AG10803 (cell line): ENCODE measurements at regions not wholly inside any gene's neighbourhood (a gene's known extent, or its start where the extent isn't known, plus 50 kb on each side); places are given as distances from the start of the nearest gene placed in this dataset.

Source experiments
- DNase-seq: peaks from one replicate; pipeline ENCODE4 v3.0.0; 2010; ENCODE audit warnings: low read depth
- H3K4me3 ChIP-seq: 2 replicates; pipeline ENCODE4 v1.5.1; 2011; ENCODE audit warnings: mild to moderate bottlenecking, low read length, control low read depth
- TF ChIP-seq, protein P1 (sequence below): conservative IDR thresholded peaks from 2 replicates; pipeline ENCODE4 v1.5.1; 2011; ENCODE audit warnings: mild to moderate bottlenecking, low read length, control low read depth, inconsistent platforms

DNA sequence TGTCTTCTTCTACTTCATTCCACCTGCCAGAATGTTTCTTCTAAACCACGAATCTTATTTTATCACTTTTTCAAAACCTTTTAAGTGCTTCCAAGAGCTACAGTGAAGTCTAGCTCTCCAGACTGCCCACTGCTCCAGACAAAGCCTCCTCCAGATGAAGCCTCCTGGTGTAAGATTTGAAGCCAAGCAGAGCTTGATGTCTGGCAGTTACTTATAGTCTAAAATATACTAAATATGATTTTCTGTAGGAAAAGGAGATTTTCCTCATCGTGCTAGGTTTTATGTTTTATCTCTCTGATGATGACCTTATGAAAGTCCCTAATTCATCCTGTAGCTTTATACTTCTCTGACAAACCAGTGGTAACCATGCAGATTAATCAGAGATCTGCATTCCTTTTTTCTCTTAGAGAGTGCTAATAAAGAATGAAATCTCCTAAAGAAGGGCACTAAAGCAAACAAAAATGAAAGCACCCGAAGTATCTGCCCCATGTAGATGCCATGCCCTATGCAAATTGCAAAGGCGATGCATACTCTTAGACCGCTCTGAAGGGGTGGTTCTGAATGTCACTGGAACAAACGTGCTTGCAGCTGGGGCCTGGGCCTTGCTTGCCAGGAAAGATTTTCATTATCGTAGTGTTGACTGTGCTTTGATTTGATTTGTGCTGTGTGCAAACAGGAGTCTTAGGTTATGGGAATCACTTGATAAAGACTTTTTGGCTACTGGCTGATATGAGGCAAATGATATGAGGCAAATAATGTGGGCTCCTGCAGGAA is 314.2 kb downstream of the PID1 start:
- TF ChIP-seq, protein P1, sequence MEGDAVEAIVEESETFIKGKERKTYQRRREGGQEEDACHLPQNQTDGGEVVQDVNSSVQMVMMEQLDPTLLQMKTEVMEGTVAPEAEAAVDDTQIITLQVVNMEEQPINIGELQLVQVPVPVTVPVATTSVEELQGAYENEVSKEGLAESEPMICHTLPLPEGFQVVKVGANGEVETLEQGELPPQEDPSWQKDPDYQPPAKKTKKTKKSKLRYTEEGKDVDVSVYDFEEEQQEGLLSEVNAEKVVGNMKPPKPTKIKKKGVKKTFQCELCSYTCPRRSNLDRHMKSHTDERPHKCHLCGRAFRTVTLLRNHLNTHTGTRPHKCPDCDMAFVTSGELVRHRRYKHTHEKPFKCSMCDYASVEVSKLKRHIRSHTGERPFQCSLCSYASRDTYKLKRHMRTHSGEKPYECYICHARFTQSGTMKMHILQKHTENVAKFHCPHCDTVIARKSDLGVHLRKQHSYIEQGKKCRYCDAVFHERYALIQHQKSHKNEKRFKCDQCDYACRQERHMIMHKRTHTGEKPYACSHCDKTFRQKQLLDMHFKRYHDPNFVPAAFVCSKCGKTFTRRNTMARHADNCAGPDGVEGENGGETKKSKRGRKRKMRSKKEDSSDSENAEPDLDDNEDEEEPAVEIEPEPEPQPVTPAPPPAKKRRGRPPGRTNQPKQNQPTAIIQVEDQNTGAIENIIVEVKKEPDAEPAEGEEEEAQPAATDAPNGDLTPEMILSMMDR, result no peak

GRCh38 chr2:228949831-228950230 is 321.3 kb downstream of the PID1 start:
- TF ChIP-seq, protein P1, result no peak
- DNase-seq, result no peak
- no peak overlapping the region for H3K4me3 ChIP-seq

More for the DNA sequence above, 314.2 kb downstream of the PID1 start:
- no peak for DNase-seq
- H3K4me3 ChIP-seq, result no peak overlapping the region

DNA sequence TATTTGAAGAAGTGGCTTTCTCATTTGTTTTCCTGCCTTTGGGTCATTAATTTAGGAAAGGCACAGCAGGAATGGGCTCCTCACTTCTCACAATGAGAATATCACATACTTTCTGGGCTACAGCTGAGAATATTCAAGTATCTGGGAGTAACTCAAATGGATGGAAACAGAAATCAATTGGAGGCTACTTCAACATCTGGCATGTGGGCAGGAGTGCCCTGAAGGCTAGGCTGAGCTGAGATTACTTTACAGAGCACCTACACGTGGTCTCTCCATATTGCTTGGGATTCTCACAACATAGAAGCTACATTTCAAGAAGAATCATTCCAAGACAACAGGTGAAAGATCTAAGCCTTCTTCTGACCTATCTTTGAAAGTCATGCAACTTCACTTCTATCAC is 325.4 kb downstream of the PID1 start:
- no peak overlapping the region for H3K4me3 ChIP-seq
- TF ChIP-seq, protein P1, result no peak
- no peak for DNase-seq

DNA sequence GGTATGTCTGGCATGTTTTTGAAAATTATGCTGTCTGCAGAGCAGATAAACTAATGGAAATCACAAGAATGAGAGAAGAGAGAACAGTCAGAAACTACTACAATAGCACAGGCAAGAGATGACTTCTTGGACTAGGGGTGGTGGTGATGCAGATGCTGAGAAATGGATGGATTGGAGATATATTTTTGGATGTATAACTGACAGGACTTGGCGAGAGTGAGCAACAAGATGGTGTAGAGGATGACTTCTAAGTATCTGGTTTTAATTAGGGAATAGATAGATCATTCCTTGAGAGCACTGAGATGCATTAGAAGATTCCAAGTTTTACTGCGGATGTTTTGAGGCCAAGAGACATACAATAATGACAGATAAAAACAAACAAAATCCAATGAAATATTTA is 328.2 kb downstream of the PID1 start:
- H3K4me3 ChIP-seq, result no peak overlapping the region
- TF ChIP-seq, protein P1, result no peak
- DNase-seq, result no peak

- DNase-seq, result peak; percentile 53
- TF ChIP-seq, protein P1, result no peak
- no peak overlapping the region for H3K4me3 ChIP-seq
Observed at GRCh38 chr2:228938629-228939028, 332.5 kb downstream of the PID1 start.

DNA sequence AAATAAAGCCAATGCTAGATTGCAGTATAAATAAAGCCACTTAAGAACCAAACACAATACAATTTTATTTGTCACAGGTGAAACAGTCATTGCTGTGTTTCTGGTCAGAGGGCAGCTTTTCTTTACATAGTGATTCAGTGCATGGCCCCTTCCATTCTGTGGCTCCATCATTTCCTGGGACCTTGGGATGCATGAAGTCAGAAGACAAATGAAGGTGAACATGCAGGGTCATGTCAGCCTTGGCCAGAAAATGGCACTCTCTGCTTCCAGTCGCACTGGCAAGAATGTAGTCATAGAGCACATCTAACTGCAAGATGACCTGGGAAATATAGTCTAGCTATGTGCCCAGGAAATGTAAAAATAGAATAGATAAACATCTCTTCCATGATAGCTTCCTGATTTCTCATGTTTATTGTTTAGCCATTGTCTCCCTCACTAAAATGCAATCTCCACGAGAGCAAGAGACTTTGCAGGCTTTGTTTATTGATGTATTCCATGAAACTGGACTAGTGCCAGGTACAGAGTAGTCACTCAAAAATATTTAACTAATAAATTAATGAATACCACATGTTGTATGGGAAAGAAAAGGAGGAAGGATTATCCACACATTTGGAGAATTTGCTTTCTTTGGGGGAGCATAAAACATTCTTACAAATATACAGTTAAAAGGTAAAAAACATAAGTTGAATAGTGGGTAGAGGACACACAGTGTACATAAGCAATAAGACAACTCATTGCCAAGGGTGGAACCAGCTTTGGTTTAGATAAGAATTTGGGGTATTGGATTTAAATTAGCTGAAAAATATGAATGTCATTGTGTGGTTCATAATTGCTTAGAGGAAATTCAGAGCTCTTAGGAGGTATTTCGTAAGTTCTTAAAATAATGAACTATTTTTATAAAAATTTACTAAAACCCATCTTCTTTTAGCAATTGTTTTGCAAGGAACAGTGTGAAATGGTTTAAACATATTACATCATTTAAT is 343.8 kb downstream of the PID1 start:
- H3K4me3 ChIP-seq, result no peak overlapping the region
- TF ChIP-seq, protein P1, result no peak
- DNase-seq, result peak; percentile 54

- TF ChIP-seq, protein P1, result no peak
- DNase-seq, result no peak
Observed at GRCh38 chr2:228919808-228920207, 351.3 kb downstream of the PID1 start.

More at GRCh38 chr2:228919808-228920207, 351.3 kb downstream of the PID1 start:
- no peak overlapping the region for H3K4me3 ChIP-seq
